Left renal pelvis (tissue), 4 donors: ENCODE measurements at regions not wholly inside any gene's neighbourhood (a gene's known extent, or its start where the extent isn't known, plus 50 kb on each side); places are given as distances from the start of the nearest gene placed in this dataset.

Source experiments
- DNase-seq, 4 donors: peaks; one replicate each; pipeline ENCODE4 v3.0.0-alpha.2; 2013; ENCODE audit warnings: low read depth in 4 of 4, low spot score in 3 of 4

GRCh38 chr2:104975851-104976250 lies 62.0 kb upstream of the MRPS9 start:
- DNase-seq: no peak

- no peak for DNase-seq
These were observed 61.2 kb upstream of the MRPS9 start for GRCh38 chr2:104976603-104977120.

GRCh38 chr2:104977958-104978357 lies 59.9 kb upstream of the MRPS9 start:
- no peak for DNase-seq

- DNase-seq: peak in 1 of 4 donors; percentile 3
These were observed 58.1 kb upstream of the MRPS9 start for GRCh38 chr2:104979786-104980185.

- no peak for DNase-seq
These were observed 55.8 kb upstream of the MRPS9 start for GRCh38 chr2:104982111-104982510.
